Gastrocnemius medialis (tissue), 4 donors: ENCODE measurements at regions not wholly inside any gene's neighbourhood (a gene's known extent, or its start where the extent isn't known, plus 50 kb on each side); places are given as distances from the start of the nearest gene placed in this dataset.

Experiments used
- CTCF ChIP-seq, 5 experiments: fragments of 450-650 bp in 3 of 5; fragments of 200-600 bp in 2 of 5; sonication (generic) in 2 of 5; IDR thresholded peaks in 4 of 5; conservative IDR thresholded peaks in 1 of 5; 1 replicate in 4 of 5; 2 replicates in 1 of 5; pipeline ENCODE4 v1.5.1; 2016 to 2019; ENCODE audit warnings: antibody characterized with exemption in 5 of 5, mild to moderate bottlenecking in 3 of 5, moderate library complexity in 3 of 5
- POLR2A ChIP-seq, 2 donors: fragments of 450-650 bp; IDR thresholded peaks; one replicate each; pipeline ENCODE4 v1.6.1; 2017; ENCODE audit warnings: antibody characterized with exemption in 2 of 2, mild to moderate bottlenecking in 2 of 2, moderate library complexity in 2 of 2

- TF ChIP-seq POLR2A (IDR thresholded peaks at IDR 0.05) (no peak), CTCF (IDR thresholded peaks at IDR 0.05 in 4 of 5, conservative IDR thresholded peaks at IDR 0.05 in 1 of 5) (no peak)
Measured at GRCh38 chr3:159818997-159819500, 169.6 kb upstream of the IL12A start.
